ENCODE measurements at regions not wholly inside any gene's neighbourhood (a gene's known extent, or its start where the extent isn't known, plus 50 kb on each side); places are given as distances from the start of the nearest gene placed in this dataset.

DNA sequence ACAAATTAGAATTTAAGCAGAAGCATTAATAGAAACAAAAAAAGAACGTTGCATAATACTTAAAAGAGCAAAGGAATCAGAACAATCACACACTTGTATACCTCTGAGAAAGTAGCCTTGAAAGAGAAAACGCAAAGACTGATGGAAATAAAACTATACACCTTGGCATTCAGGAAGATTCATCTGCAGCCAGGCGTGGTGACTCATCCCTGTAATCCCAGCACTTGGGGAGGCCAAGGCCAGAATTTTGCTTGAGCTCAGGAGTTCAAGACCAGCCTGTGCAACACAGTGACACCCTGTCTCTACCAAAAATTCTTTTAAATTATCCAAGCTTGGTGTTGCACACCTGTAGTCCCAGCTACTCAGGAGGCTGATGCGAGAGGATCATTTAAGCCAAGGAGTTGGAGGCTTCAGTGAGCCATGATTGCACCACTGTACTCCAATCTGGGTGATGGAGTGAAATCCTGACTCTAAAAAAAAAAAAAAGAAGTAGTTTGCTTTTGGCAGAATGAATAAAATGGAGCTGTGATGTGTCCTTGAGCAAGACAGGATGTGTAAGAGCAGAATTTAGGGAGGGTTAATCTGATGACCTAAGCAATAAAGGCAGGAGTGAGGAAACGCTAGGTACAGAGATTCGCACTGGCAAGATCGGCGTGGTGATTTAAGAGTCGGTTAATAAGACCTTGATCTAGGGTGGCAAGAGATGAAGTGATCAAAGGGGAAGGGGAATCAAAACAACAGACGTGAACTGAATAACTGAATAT is 75.8 kb upstream of the NRP1 start:
- H3K4me3 ChIP-seq (ENCODE audit: low read depth, low read length) = no peak overlapping the region
- DNase-seq (ENCODE audit: low read depth) = no peak
- TF ChIP-seq, protein P1, sequence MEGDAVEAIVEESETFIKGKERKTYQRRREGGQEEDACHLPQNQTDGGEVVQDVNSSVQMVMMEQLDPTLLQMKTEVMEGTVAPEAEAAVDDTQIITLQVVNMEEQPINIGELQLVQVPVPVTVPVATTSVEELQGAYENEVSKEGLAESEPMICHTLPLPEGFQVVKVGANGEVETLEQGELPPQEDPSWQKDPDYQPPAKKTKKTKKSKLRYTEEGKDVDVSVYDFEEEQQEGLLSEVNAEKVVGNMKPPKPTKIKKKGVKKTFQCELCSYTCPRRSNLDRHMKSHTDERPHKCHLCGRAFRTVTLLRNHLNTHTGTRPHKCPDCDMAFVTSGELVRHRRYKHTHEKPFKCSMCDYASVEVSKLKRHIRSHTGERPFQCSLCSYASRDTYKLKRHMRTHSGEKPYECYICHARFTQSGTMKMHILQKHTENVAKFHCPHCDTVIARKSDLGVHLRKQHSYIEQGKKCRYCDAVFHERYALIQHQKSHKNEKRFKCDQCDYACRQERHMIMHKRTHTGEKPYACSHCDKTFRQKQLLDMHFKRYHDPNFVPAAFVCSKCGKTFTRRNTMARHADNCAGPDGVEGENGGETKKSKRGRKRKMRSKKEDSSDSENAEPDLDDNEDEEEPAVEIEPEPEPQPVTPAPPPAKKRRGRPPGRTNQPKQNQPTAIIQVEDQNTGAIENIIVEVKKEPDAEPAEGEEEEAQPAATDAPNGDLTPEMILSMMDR (IDR thresholded peaks at IDR 0.05; ENCODE audit: low read depth, low read length, missing control alignments) = no peak

DNA sequence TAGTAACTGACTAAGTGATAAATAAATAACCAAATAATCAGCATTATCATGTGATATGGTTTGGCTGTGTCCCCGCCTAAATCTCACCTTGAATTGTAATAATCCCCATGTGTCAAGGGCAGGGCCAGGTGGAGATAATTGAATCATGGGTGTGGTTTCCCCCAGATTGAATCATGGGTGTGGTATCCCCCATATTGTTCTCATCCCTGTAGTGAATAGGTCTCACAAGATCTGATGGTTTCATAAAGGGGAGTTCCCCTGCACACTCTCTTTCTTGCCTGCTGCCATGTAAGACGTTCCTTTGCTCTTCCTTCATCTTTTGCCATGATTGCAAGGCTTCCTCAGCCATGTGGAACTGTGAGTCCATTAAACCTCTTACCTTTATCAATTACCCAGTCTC is 72.1 kb upstream of the NRP1 start:
- no peak overlapping the region for H3K4me3 ChIP-seq (ENCODE audit: low read depth, low read length)
- TF ChIP-seq, protein P1 (IDR thresholded peaks at IDR 0.05; ENCODE audit: low read depth, low read length, missing control alignments) = no peak
- no peak for DNase-seq (ENCODE audit: low read depth)

- H3K4me3 ChIP-seq (ENCODE audit: low read depth, low read length) = no peak overlapping the region
- no peak for DNase-seq (ENCODE audit: low read depth)
- TF ChIP-seq, protein P1 (IDR thresholded peaks at IDR 0.05; ENCODE audit: low read depth, low read length, missing control alignments) = no peak
Observed at GRCh38 chr10:33402220-33403073, 68.0 kb upstream of the NRP1 start.

GRCh38 chr10:33401300-33401699 is 66.8 kb upstream of the NRP1 start:
- TF ChIP-seq, protein P1 (IDR thresholded peaks at IDR 0.05; ENCODE audit: low read depth, low read length, missing control alignments) = no peak

GRCh38 chr10:33398796-33399195 is 64.3 kb upstream of the NRP1 start:
- TF ChIP-seq, protein P1 (IDR thresholded peaks at IDR 0.05; ENCODE audit: low read depth, low read length, missing control alignments) = no peak
- DNase-seq (ENCODE audit: low read depth) = no peak
- no peak overlapping the region for H3K4me3 ChIP-seq (ENCODE audit: low read depth, low read length)

More at GRCh38 chr10:33401300-33401699, 66.8 kb upstream of the NRP1 start:
- H3K4me3 ChIP-seq (ENCODE audit: low read depth, low read length) = no peak overlapping the region
- no peak for DNase-seq (ENCODE audit: low read depth)

- TF ChIP-seq, protein P1 (IDR thresholded peaks at IDR 0.05; ENCODE audit: low read depth, low read length, missing control alignments) = no peak
- H3K4me3 ChIP-seq (ENCODE audit: low read depth, low read length) = no peak overlapping the region
- no peak for DNase-seq (ENCODE audit: low read depth)
Observed at GRCh38 chr10:33396938-33397337, 62.5 kb upstream of the NRP1 start.
